ENCODE measurements at regions not wholly inside any gene's neighbourhood (a gene's known extent, or its start where the extent isn't known, plus 50 kb on each side); places are given as distances from the start of the nearest gene placed in this dataset.
A peak's percentile ranks its signal among the peaks of the same experiment; 100 is the strongest.

DNA sequence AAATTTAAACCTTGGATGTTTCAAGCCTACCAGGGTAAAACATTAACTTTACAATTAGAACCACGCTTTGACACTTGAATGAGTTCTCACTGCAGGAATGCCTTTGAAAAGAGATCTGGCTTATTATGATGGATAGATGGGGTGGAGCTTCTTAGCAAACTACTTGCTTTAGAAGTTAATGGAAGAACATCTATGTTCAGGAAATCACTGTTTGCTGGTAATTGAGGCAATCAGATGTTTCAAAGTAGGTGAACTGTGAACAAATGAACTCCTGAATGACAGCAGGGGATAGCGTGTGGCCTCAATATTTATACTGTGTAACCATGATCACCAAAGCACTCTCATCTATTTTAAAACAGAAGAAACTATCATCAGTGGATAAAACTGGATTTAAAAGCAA, 383.6 kb downstream of the PIK3C3 start:
- no peaks in the 10 kb centered on the region for H3K36me3 ChIP-seq (ENCODE audit: control insufficient read depth in 2 of 3, insufficient read depth in 3 of 3, low read length in 3 of 3)
- TF ChIP-seq, protein P1, sequence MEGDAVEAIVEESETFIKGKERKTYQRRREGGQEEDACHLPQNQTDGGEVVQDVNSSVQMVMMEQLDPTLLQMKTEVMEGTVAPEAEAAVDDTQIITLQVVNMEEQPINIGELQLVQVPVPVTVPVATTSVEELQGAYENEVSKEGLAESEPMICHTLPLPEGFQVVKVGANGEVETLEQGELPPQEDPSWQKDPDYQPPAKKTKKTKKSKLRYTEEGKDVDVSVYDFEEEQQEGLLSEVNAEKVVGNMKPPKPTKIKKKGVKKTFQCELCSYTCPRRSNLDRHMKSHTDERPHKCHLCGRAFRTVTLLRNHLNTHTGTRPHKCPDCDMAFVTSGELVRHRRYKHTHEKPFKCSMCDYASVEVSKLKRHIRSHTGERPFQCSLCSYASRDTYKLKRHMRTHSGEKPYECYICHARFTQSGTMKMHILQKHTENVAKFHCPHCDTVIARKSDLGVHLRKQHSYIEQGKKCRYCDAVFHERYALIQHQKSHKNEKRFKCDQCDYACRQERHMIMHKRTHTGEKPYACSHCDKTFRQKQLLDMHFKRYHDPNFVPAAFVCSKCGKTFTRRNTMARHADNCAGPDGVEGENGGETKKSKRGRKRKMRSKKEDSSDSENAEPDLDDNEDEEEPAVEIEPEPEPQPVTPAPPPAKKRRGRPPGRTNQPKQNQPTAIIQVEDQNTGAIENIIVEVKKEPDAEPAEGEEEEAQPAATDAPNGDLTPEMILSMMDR (IDR thresholded peaks at IDR 0.05; ENCODE audit: borderline replicate concordance, extremely low read depth, insufficient read depth): no peak
- H3K27me3 ChIP-seq (ENCODE audit: control insufficient read depth, insufficient read depth, low read length): no peaks in the 10 kb centered on the region
- no peak overlapping the region for H3K4me3 ChIP-seq (ENCODE audit: low read length in 3 of 3)
- intact Hi-C loops (cut with DNase I): no loop called here
- no peak overlapping the region for H3K27ac ChIP-seq (ENCODE audit: low read depth in 2 of 2, low read length in 2 of 2)
- peak in 2 of 5 donors; percentile 69 to 79 for DNase-seq
- H3K9me3 ChIP-seq (ENCODE audit: control insufficient read depth in 2 of 3, insufficient read depth in 1 of 3, low read length in 3 of 3): peaks cover 0 to 2% (median 0%) of the 10 kb centered on the region in 3 donors
- peaks cover 0 to 5% (median 0%) of the 10 kb centered on the region in 3 donors for H3K4me1 ChIP-seq (ENCODE audit: control insufficient read depth in 2 of 3, insufficient read depth in 2 of 3, low read depth in 1 of 3, low read length in 3 of 3)
- H3K9ac ChIP-seq (ENCODE audit: low read length in 3 of 3): no peak overlapping the region
- FAIRE-seq: no peak

DNA sequence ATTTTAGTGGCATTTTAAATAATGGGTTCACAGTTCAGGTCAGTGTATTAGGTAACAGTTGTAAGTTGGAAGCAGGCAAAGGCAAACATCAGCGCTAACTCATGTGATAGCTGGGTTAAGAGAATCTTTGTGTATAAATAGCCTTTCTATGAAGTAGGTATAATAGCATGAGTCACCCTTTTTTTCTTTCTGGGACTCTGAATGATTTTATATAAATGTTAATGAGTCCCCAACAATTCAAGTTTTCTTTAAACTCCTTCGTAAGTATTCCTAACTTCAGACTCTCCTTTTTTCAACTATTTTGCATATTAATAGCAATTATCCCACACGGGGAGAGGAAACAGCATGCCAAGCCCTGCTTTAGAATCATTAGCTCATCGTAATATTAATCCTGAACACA, 384.3 kb downstream of the PIK3C3 start:
- Histone ChIP-seq H3K27me3 (ENCODE audit: control insufficient read depth, insufficient read depth, low read length) (no peaks in the 10 kb centered on the region), H3K4me1 (ENCODE audit: control insufficient read depth in 2 of 3, insufficient read depth in 2 of 3, low read depth in 1 of 3, low read length in 3 of 3) (peaks cover 0 to 5% (median 0%) of the 10 kb centered on the region in 3 donors), H3K9me3 (ENCODE audit: control insufficient read depth in 2 of 3, insufficient read depth in 1 of 3, low read length in 3 of 3) (peaks cover 0 to 2% (median 0%) of the 10 kb centered on the region in 3 donors), H3K4me3 (ENCODE audit: low read length in 3 of 3) (no peak overlapping the region), H3K36me3 (ENCODE audit: control insufficient read depth in 2 of 3, insufficient read depth in 3 of 3, low read length in 3 of 3) (no peaks in the 10 kb centered on the region), H3K27ac (ENCODE audit: low read depth in 2 of 2, low read length in 2 of 2) (no peak overlapping the region), H3K9ac (ENCODE audit: low read length in 3 of 3) (no peak overlapping the region)
- FAIRE-seq (no peak), DNase-seq (no peak)
- TF ChIP-seq, protein P1 (IDR thresholded peaks at IDR 0.05; ENCODE audit: borderline replicate concordance, extremely low read depth, insufficient read depth): no peak
- intact Hi-C loops (cut with DNase I): no loop called here

DNA sequence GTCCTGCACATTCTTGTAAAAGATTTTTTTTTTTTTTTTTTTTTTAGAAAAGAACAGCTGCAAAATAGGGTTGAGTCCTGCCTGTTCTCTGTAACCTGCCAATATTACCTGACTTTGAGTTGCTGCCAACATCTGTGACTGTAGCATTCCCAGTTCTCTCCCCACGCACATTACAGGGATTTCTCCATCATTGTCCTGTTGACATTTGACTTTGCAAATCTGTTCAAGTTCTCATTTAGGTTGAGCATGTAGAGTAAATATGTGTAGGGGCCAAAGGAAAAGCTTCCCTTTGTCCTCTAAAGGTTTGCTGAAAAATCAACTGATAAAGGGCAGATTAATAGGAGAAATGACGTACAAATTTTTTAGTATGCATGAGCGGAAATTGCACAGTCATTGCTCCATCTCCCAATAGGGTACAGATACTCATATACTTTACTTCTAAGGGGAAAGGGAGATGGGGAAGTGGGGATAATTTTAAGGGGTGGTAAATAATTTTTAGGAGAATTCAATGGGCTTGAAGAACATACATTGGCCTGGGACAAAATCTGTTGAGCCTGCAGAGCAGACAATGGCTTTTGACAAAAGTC, 385.5 kb downstream of the PIK3C3 start:
- Histone ChIP-seq H3K9me3 (ENCODE audit: control insufficient read depth in 2 of 3, insufficient read depth in 1 of 3, low read length in 3 of 3) (no peaks in the 10 kb centered on the region), H3K4me3 (ENCODE audit: low read length in 3 of 3) (no peak overlapping the region), H3K9ac (ENCODE audit: low read length in 3 of 3) (no peak overlapping the region), H3K4me1 (ENCODE audit: control insufficient read depth in 2 of 3, insufficient read depth in 2 of 3, low read depth in 1 of 3, low read length in 3 of 3) (peaks cover 0 to 5% (median 0%) of the 10 kb centered on the region in 3 donors), H3K27ac (ENCODE audit: low read depth in 2 of 2, low read length in 2 of 2) (no peak overlapping the region), H3K27me3 (ENCODE audit: control insufficient read depth, insufficient read depth, low read length) (no peaks in the 10 kb centered on the region), H3K36me3 (ENCODE audit: control insufficient read depth in 2 of 3, insufficient read depth in 3 of 3, low read length in 3 of 3) (no peaks in the 10 kb centered on the region)
- intact Hi-C loops (cut with DNase I): no loop called here
- no peak for FAIRE-seq
- DNase-seq: no peak
- TF ChIP-seq, protein P1 (IDR thresholded peaks at IDR 0.05; ENCODE audit: borderline replicate concordance, extremely low read depth, insufficient read depth): no peak

DNA sequence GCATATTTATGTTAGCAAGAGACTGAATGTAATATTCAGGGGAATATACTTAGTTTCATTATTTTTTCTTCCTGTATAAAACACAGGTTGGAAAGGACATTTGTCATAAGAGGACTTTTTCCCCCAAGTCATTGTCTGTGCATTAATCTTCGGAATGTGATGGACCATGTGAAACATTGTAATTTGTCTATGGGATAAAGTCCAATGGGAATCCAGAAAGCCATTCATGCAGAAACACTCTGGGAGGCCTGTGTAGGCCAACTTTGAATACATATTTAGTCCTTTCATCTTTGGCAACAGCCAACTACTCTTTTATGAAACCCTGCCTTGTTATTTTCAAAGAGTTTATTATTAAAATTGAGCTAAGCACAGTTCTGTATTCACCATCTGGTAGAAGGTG, 386.4 kb downstream of the PIK3C3 start:
- TF ChIP-seq, protein P1 (IDR thresholded peaks at IDR 0.05; ENCODE audit: borderline replicate concordance, extremely low read depth, insufficient read depth): no peak
- FAIRE-seq: no peak

More for the DNA sequence above, 386.4 kb downstream of the PIK3C3 start:
- DNase-seq: no peak
- Histone ChIP-seq H3K27me3 (ENCODE audit: control insufficient read depth, insufficient read depth, low read length) (no peaks in the 10 kb centered on the region), H3K4me3 (ENCODE audit: low read length in 3 of 3) (no peak overlapping the region), H3K27ac (ENCODE audit: low read depth in 2 of 2, low read length in 2 of 2) (no peak overlapping the region), H3K9ac (ENCODE audit: low read length in 3 of 3) (no peak overlapping the region), H3K4me1 (ENCODE audit: control insufficient read depth in 2 of 3, insufficient read depth in 2 of 3, low read depth in 1 of 3, low read length in 3 of 3) (peaks cover 0 to 5% (median 0%) of the 10 kb centered on the region in 3 donors), H3K36me3 (ENCODE audit: control insufficient read depth in 2 of 3, insufficient read depth in 3 of 3, low read length in 3 of 3) (no peaks in the 10 kb centered on the region), H3K9me3 (ENCODE audit: control insufficient read depth in 2 of 3, insufficient read depth in 1 of 3, low read length in 3 of 3) (no peaks in the 10 kb centered on the region)
- intact Hi-C loops (cut with DNase I): no loop called here
